OCI-LY1 (cell line): ENCODE measurements at regions not wholly inside any gene's neighbourhood (a gene's known extent, or its start where the extent isn't known, plus 50 kb on each side); places are given as distances from the start of the nearest gene placed in this dataset.

Experiments used
- EZH2 ChIP-seq: fragments of 200-600 bp; sonication (generic), shearing (Covaris generic); IDR thresholded peaks from 2 replicates; pipeline ENCODE4 v1.8.0; 2017; ENCODE audit warnings: borderline replicate concordance, mixed run types, mild to moderate bottlenecking, antibody characterized with exemption, low read length, moderate library complexity, mixed read lengths
- TF ChIP-seq, protein P1 (sequence below): fragments of 200-600 bp; sonication (generic), shearing (Covaris generic); IDR thresholded peaks from 2 replicates; pipeline ENCODE4 v1.5.1; 2017; ENCODE audit warnings: mild to moderate bottlenecking, antibody characterized with exemption, low read length, moderate library complexity, mixed read lengths

DNA sequence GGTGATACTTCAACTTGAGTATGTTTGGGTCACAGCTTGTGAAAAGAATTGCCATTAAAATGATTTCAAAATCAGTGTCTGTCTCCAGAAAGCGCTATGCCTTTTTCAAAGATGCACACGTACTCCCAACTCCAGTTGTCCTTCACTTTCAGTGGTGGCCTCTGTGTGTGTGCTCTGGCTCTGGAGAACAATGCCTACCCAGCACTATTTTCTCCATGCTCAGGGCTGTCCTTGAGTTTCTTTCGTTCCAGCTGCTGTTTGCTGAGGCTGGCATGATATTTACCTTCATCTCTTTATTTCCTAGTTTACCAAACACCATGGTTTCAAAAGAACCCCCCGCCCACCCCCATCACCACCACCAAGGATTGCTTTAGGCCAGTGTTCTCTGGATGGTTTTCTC lies 136.8 kb downstream of the QRSL1 start:
- TF ChIP-seq, protein P1, sequence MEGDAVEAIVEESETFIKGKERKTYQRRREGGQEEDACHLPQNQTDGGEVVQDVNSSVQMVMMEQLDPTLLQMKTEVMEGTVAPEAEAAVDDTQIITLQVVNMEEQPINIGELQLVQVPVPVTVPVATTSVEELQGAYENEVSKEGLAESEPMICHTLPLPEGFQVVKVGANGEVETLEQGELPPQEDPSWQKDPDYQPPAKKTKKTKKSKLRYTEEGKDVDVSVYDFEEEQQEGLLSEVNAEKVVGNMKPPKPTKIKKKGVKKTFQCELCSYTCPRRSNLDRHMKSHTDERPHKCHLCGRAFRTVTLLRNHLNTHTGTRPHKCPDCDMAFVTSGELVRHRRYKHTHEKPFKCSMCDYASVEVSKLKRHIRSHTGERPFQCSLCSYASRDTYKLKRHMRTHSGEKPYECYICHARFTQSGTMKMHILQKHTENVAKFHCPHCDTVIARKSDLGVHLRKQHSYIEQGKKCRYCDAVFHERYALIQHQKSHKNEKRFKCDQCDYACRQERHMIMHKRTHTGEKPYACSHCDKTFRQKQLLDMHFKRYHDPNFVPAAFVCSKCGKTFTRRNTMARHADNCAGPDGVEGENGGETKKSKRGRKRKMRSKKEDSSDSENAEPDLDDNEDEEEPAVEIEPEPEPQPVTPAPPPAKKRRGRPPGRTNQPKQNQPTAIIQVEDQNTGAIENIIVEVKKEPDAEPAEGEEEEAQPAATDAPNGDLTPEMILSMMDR, result no peak
- TF ChIP-seq EZH2, result no peak
